HCT116 (cell line): ENCODE measurements at regions not wholly inside any gene's neighbourhood (a gene's known extent, or its start where the extent isn't known, plus 50 kb on each side); places are given as distances from the start of the nearest gene placed in this dataset.

Experiments used
- ATAC-seq: fragments of 200-7000 bp; cut with Tn5 transposase; 2 replicates; pipeline ENCODE4 v1.9.1; 2020; ENCODE audit warnings: mild to moderate bottlenecking, moderate library complexity
- BruUV-seq: library from RNA; stranded (reverse); fragments of 400-500 nt; replicated peaks from 2 replicates; lab custom pipeline; 2021; lab: Mats Ljungman, UMichigan
- CTCF ChIA-PET: fragments of 300-600 bp; sonication (Branson Sonifier 250); formaldehyde crosslinking; loops from one replicate; lab custom pipeline; 2021; ENCODE audit warnings: antibody characterized with exemption; lab: Charles Lee
- POLR2A ChIA-PET: fragments of 300-600, 350-600 bp; sonication (Branson Sonifier 250); formaldehyde crosslinking; loops from one replicate; lab custom pipeline; 2021; ENCODE audit warnings: antibody characterized with exemption; lab: Charles Lee
- RAD21 ChIA-PET, 2 experiments: fragments of 300-600 bp; sonication (Branson Sonifier 250); formaldehyde crosslinking; loops; one replicate each; lab custom pipeline; 2023; ENCODE audit warnings: low total read pairs in 2 of 2; ENCODE audit not compliant: uncharacterized antibody in 2 of 2, unreplicated experiment in 2 of 2, low non-redundant PET in 1 of 2; lab: Charles Lee
- DNase-seq: peaks from one replicate; pipeline ENCODE4 v3.0.0-alpha.2; 2010; ENCODE audit warnings: low read depth, low spot score
- H2AFZ ChIP-seq: fragments of 200-600 bp; shearing (Covaris generic), sonication (generic); 2 replicates; pipeline ENCODE4 v1.6.1; 2017; ENCODE audit warnings: low read depth, mixed run types, mixed read lengths, antibody characterized with exemption, low read length; ENCODE audit not compliant: poor library complexity, severe bottlenecking
- H3K27ac ChIP-seq: 2 replicates; pipeline ENCODE4 v1.5.1; 2012; ENCODE audit warnings: low read depth, low read length
- H3K27me3 ChIP-seq: fragments of 200-600 bp; sonication (generic); 2 replicates; pipeline ENCODE4 v1.6.1; 2016; ENCODE audit warnings: mixed run types, low read length, mixed read lengths; ENCODE audit not compliant: insufficient read depth
- H3K36me3 ChIP-seq, 2 experiments: fragments of 200-500 bp in 1 of 2; fragments of 200-600 bp in 1 of 2; sonication (Bioruptor generic) in 1 of 2; sonication (generic) in 1 of 2; 2 replicates each; pipeline versions ENCODE4 v1.5.1 to v1.6.1; 2014 to 2016; ENCODE audit warnings: low read length in 2 of 2, inconsistent platforms in 1 of 2, mixed read lengths in 1 of 2, mixed run types in 1 of 2; ENCODE audit not compliant: insufficient read depth in 2 of 2, control insufficient read depth in 1 of 2
- H3K4me1 ChIP-seq, 2 experiments: fragments of 200-600 bp in 1 of 2; sonication (generic) in 1 of 2; 2 replicates each; pipeline versions ENCODE4 v1.5.1 to v1.6.1; 2012 to 2017; ENCODE audit warnings: low read length in 2 of 2, inconsistent platforms in 1 of 2, mild to moderate bottlenecking in 1 of 2, mixed read lengths in 1 of 2, mixed run types in 1 of 2, moderate library complexity in 1 of 2; ENCODE audit not compliant: insufficient read depth in 2 of 2, control insufficient read depth in 1 of 2
- H3K4me2 ChIP-seq: fragments of 200-600 bp; sonication (generic); 2 replicates; pipeline ENCODE4 v1.6.1; 2017; ENCODE audit warnings: mixed run types, low read length, mixed read lengths
- H3K4me3 ChIP-seq, 2 experiments: fragments of 200-600 bp in 1 of 2; sonication (generic) in 1 of 2; replicated peaks in 1 of 2; 2 replicates each; pipeline ENCODE4 v1.5.1; 2011 to 2016; ENCODE audit warnings: low read length in 2 of 2, control low read depth in 1 of 2, low read depth in 1 of 2, mild to moderate bottlenecking in 1 of 2, mixed read lengths in 1 of 2, mixed run types in 1 of 2
- H3K79me2 ChIP-seq: fragments of 200-600 bp; sonication (generic); 2 replicates; pipeline ENCODE4 v1.6.1; 2017; ENCODE audit warnings: mild to moderate bottlenecking, mixed run types, low read length, moderate library complexity, mixed read lengths; ENCODE audit not compliant: insufficient read depth
- H3K9ac ChIP-seq: fragments of 200-600 bp; sonication (generic); 2 replicates; pipeline ENCODE4 v1.6.1; 2016; ENCODE audit warnings: low read length, mixed read lengths
- H3K9me2 ChIP-seq: fragments of 200-600 bp; sonication (generic), shearing (Covaris generic); 2 replicates; pipeline ENCODE4 v1.6.1; 2017; ENCODE audit warnings: mixed run types, mild to moderate bottlenecking, moderate library complexity; ENCODE audit not compliant: insufficient read depth
- H3K9me3 ChIP-seq, 2 experiments: fragments of 200-500 bp in 1 of 2; fragments of 200-600 bp in 1 of 2; sonication (Bioruptor generic) in 1 of 2; sonication (generic) in 1 of 2; 2 replicates each; pipeline ENCODE4 v1.6.1; 2014 to 2017; ENCODE audit warnings: low read length in 2 of 2, mixed read lengths in 2 of 2, inconsistent platforms in 1 of 2, low read depth in 1 of 2, mild to moderate bottlenecking in 1 of 2, mixed run types in 1 of 2, moderate library complexity in 1 of 2; ENCODE audit not compliant: control insufficient read depth in 1 of 2, insufficient read depth in 1 of 2
- H4K20me1 ChIP-seq: fragments of 200-600 bp; sonication (generic), shearing (Covaris generic); 2 replicates; pipeline ENCODE4 v1.6.1; 2017; ENCODE audit warnings: mixed run types, mild to moderate bottlenecking, moderate library complexity; ENCODE audit not compliant: insufficient read depth
- CEBPB ChIP-seq: IDR thresholded peaks from 2 replicates; pipeline ENCODE4 v1.6.1; 2012; ENCODE audit warnings: low read depth
- EZH2 ChIP-seq: fragments of 200-600 bp; sonication (generic); IDR thresholded peaks from 2 replicates; pipeline ENCODE4 v1.6.1; 2017; ENCODE audit warnings: antibody characterized with exemption, mixed run types
- EZH2phosphoT487 ChIP-seq: fragments of 200-600 bp; IDR thresholded peaks from 2 replicates; pipeline ENCODE4 v1.6.1; 2018; ENCODE audit warnings: antibody characterized with exemption, borderline replicate concordance
- FOSL1 ChIP-seq: IDR thresholded peaks from 2 replicates; pipeline ENCODE4 v1.6.1; 2012; ENCODE audit warnings: low read depth
- JUND ChIP-seq: IDR thresholded peaks from 2 replicates; pipeline ENCODE4 v1.6.1; 2012
- POLR2AphosphoS5 ChIP-seq: IDR thresholded peaks from 2 replicates; pipeline ENCODE4 v1.6.1; 2011; ENCODE audit warnings: mild to moderate bottlenecking, low read depth, low read length, moderate library complexity
- RAD21 ChIP-seq: IDR thresholded peaks from 2 replicates; pipeline ENCODE4 v1.6.1; 2012; ENCODE audit warnings: low read depth, mild to moderate bottlenecking
- ZFX ChIP-seq: fragments of 450-650 bp; IDR thresholded peaks from 2 replicates; pipeline ENCODE4 v1.6.1; 2017
- intact Hi-C: fragments of 100-400 bp; cut with micrococcal nuclease; formaldehyde crosslinking; loops from 2 replicates; pipeline ENCODE4 v1.10.0; 2022
- TF ChIP-seq, protein P1 (sequence below): IDR thresholded peaks from 2 replicates; pipeline ENCODE4 v1.6.1; 2012
- TF ChIP-seq, protein P2 (sequence below): IDR thresholded peaks from 2 replicates; pipeline ENCODE4 v1.6.1; 2011; ENCODE audit warnings: mild to moderate bottlenecking, low read length, moderate library complexity; ENCODE audit not compliant: insufficient replicate concordance; ENCODE audit errors: extremely low read depth
- TF ChIP-seq, protein P3 (sequence below), 3 experiments: fragments of 200-600 bp in 1 of 3; sonication (generic) in 1 of 3; IDR thresholded peaks in 2 of 3; conservative IDR thresholded peaks in 1 of 3; 2 replicates each; pipeline ENCODE4 v1.5.1; 2012 to 2017; ENCODE audit warnings: low read depth in 2 of 3, low read length in 2 of 3, antibody characterized with exemption in 1 of 3, borderline replicate concordance in 1 of 3, control low read depth in 1 of 3, mild to moderate bottlenecking in 1 of 3, mixed read lengths in 1 of 3, mixed run types in 1 of 3, moderate library complexity in 1 of 3; ENCODE audit not compliant: insufficient read depth in 1 of 3

DNA sequence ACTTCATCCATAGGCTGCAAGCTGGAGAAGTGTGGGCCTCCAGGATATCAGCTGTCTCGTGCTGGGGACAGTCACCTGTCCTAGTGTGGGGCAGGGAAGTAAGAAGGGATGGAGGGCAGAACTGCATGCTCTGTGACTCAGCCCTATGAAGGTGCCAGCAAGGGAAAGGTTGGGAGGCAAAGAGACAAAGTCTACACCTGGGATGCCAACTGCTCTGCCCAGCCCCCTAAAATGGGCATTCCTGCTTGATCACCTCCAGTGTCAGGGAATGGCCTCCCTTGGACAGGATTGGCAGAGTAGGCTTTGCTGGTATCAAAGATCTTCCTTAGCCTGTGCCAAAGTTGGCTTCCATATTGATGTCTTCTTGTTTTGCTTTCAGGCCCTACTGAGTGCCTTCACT lies 335.0 kb downstream of the BCL11B start:
- DNase-seq (no peak), ATAC-seq (no peak)
- no peaks in the 10 kb centered on the region for H3K36me3 ChIP-seq
- intact Hi-C loops = no loop called here
- CTCF ChIA-PET = no interaction called here
- no peaks in the 10 kb centered on the region for H3K4me1 ChIP-seq
- no TSS peak for BruUV-seq
- H3K4me2 ChIP-seq = no peak overlapping the region
- no peak overlapping the region for H3K9ac ChIP-seq
- H3K79me2 ChIP-seq = no peaks in the 10 kb centered on the region
- no peaks in the 10 kb centered on the region for H3K9me2 ChIP-seq
- POLR2A ChIA-PET = no interaction called here
- H3K27ac ChIP-seq = no peak overlapping the region
- H3K27me3 ChIP-seq = peaks cover 50% of the 10 kb centered on the region
- H4K20me1 ChIP-seq = no peaks in the 10 kb centered on the region
- no peak overlapping the region for H2AFZ ChIP-seq
- H3K4me3 ChIP-seq = no peak overlapping the region
- no peaks in the 10 kb centered on the region for H3K9me3 ChIP-seq
- RAD21 ChIA-PET = no interaction called here
- TF ChIP-seq POLR2AphosphoS5 (no peak), RAD21 (no peak), FOSL1 (no peak), EZH2 (no peak), ZFX (no peak), CEBPB (no peak), EZH2phosphoT487 (no peak), JUND (no peak)
- TF ChIP-seq, protein P1, sequence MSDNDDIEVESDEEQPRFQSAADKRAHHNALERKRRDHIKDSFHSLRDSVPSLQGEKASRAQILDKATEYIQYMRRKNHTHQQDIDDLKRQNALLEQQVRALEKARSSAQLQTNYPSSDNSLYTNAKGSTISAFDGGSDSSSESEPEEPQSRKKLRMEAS = no peak
- TF ChIP-seq, protein P2, sequence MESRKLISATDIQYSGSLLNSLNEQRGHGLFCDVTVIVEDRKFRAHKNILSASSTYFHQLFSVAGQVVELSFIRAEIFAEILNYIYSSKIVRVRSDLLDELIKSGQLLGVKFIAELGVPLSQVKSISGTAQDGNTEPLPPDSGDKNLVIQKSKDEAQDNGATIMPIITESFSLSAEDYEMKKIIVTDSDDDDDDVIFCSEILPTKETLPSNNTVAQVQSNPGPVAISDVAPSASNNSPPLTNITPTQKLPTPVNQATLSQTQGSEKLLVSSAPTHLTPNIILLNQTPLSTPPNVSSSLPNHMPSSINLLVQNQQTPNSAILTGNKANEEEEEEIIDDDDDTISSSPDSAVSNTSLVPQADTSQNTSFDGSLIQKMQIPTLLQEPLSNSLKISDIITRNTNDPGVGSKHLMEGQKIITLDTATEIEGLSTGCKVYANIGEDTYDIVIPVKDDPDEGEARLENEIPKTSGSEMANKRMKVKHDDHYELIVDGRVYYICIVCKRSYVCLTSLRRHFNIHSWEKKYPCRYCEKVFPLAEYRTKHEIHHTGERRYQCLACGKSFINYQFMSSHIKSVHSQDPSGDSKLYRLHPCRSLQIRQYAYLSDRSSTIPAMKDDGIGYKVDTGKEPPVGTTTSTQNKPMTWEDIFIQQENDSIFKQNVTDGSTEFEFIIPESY = no peak
- TF ChIP-seq, protein P3, sequence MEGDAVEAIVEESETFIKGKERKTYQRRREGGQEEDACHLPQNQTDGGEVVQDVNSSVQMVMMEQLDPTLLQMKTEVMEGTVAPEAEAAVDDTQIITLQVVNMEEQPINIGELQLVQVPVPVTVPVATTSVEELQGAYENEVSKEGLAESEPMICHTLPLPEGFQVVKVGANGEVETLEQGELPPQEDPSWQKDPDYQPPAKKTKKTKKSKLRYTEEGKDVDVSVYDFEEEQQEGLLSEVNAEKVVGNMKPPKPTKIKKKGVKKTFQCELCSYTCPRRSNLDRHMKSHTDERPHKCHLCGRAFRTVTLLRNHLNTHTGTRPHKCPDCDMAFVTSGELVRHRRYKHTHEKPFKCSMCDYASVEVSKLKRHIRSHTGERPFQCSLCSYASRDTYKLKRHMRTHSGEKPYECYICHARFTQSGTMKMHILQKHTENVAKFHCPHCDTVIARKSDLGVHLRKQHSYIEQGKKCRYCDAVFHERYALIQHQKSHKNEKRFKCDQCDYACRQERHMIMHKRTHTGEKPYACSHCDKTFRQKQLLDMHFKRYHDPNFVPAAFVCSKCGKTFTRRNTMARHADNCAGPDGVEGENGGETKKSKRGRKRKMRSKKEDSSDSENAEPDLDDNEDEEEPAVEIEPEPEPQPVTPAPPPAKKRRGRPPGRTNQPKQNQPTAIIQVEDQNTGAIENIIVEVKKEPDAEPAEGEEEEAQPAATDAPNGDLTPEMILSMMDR (IDR thresholded peaks at IDR 0.05 in 2 of 3, conservative IDR thresholded peaks at IDR 0.05 in 1 of 3; ENCODE audit: borderline replicate concordance in 1 of 3, insufficient read depth in 1 of 3, low read depth in 2 of 3, low read length in 2 of 3) = no peak
- TF ChIP-seq, all 23 proteins: peak for 0
